GM21528 (cell line): ENCODE measurements at regions not wholly inside any gene's neighbourhood (a gene's known extent, or its start where the extent isn't known, plus 50 kb on each side); places are given as distances from the start of the nearest gene placed in this dataset.

Experiments
- ATAC-seq: cut with Tn5 transposase; IDR thresholded peaks from one replicate; pipeline ENCODE4 v1.9.1; 2021; ENCODE audit warnings: mild to moderate bottlenecking, moderate library complexity; ENCODE audit not compliant: unreplicated experiment, low FRiP score

DNA sequence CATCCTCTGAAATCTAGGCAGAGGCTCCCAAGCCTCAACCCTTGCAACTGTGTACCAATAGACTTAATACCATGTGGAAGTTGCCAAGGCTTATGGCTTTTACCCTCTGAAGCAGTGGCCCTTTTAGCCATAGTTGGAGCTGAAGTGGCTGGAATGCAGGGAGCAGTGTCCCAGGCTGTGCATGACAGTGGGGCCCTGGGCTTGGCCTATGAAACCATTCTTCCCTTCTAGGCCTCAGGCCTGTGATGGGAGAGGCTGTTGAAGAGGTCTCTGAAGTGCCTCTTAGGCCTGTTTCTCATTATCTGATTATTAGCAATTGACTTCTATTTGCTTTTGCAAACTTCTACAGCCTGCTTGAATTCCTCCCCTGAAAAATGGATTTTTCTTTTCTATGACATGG is 612.7 kb upstream of the ZWINT start:
- ATAC-seq, result no peak

GRCh38 chr10:56943221-56943755 is 582.2 kb upstream of the ZWINT start:
- no peak for ATAC-seq

DNA sequence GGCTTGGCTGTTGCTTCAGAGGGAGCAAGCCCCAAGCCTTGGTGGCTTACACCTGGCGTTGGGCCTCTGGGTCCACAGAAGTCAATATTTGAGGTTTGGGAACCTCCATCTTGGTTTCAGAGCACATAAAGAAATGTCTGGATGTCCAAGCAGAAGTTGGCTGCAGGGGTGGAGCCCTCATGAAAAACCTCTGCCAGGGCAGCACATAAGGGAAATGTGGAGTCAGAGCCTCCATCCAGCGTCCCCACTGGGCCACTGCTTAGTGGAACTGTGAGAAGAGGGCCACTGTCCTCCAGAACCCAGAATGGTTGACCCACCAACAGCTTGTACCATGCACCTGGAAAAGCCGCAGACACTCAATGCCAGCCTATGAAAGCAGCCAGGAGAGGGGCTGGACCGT is 573.5 kb upstream of the ZWINT start:
- no peak for ATAC-seq

GRCh38 chr10:56928714-56929113 is 567.7 kb upstream of the ZWINT start:
- ATAC-seq, result no peak

GRCh38 chr10:56927701-56928100 is 566.6 kb upstream of the ZWINT start:
- no peak for ATAC-seq

DNA sequence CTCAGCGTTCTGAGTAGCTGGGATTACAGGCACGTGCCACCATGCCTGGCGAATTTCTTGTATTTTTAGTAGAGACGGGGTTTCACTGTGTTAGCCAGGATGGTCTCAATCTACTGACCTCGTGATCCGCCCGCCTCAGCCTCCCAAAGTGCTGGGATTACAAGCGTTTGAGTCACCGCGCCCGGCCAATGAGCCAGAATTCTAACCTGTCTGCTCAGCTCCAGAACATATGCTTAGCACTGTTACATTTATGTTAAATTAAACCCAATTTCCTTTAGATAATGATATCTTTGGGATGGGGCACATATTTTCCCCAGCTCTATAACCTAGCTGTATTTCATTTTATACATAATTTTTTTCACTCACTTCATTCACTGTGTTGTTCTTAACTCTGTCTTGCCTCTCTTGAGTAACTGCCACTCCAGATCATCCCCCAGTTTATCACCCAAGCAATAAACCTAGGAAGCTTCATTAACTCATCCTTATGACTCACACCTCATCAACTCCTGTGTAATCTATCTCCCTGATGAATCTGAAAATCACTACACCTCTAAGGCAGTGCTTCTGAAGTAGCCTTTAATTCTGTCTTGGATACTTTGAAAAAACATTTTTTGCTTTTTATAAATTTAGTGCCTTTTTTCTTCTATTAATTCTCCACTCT is 559.7 kb upstream of the ZWINT start:
- no peak for ATAC-seq

DNA sequence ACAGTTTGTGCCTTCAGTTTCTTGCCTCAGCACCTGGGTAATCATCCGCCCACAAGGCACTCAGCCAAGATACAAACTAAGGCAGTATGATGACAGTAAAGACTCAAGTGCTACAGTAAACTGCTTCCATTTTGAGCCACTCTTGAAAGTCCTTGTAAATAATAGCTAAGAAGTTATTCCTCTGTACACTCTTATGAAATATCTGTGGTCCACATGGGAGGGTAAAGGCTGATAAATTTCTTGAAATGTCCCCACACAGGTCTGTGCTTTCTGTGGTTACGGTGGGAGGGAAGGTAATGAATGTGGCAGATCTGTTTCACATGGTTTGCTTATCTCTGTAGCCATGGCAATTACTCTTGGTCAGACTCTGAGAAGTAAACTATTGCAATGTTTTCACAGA is 551.0 kb upstream of the ZWINT start:
- no peak for ATAC-seq

- ATAC-seq, result no peak
These were observed 544.0 kb upstream of the ZWINT start for GRCh38 chr10:56905051-56905450.

- ATAC-seq, result no peak
These were observed 541.5 kb upstream of the ZWINT start for GRCh38 chr10:56902554-56902953.

DNA sequence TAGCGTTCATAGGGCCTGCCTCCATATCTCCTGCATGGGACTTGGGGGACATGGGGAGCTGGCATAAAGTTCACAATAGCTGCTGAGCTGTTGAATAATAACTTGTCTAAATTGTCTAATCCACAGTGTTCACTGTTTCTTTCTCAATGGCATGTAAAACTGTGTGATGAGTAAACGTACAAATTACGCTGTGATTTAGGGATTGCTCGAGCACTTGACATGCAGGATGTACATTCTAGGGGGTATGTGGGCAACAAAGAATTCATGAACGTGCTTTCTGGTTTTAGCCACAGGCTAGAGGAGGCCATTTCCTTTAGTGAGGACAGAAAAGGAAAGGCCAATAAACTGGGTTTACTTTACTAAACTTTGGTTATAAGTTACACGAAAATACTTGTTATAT is 534.2 kb upstream of the ZWINT start:
- no peak for ATAC-seq

DNA sequence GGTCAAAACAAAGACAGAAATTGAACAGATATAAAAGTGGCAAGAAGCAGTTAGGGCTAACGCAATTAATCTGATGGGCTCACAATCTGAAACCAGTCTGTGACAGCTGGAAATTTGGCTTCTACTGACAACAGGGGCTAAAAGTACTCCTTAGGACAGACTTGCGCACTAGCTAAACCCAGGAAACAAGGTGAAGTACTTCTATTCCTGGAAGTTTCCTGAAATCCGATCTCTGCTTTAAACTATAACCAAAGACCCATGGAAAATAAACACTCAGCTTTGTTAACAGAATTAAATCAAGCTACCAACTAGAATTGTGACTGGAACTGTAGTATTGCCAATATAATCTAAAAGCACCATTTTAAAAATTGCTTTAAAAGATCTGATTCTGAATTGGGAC is 520.2 kb upstream of the ZWINT start:
- no peak for ATAC-seq

DNA sequence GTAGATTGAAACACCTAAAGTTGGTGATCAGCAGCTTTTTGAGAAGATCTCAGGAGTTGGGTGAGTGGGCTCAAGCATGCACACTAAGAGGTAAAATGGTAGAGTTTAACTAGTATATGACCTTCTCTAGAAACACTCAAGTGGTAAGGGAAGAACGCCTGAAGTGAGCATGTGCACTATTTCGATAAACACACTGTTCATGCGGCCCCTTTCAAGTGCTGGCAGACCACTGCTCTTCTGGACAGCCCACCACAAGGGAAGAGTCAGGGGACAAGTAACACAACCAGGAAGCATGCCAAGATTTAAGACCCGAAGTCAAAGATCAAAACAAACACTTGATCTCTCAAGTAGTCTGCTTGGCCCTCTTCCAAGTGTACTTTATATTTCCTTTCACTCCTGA is 519.5 kb upstream of the ZWINT start:
- ATAC-seq, result no peak

DNA sequence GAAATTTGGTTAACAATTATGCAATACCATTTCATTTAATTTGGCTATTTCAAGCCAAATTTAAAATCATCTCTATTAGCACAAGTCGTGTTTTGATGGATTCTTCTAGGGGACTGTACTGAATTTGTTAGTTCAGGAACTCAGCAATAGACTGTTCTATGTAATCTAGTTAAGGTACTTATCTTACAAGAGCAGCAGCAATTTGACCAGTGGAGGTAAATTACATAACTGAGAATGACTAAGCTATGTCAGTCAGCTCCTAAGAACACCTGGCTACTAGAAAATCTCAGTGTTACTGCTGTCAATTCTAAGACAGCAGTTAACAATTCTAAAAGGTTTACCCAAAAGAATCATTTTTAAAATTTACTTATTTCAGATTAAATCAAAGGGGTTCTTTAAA is 513.9 kb upstream of the ZWINT start:
- no peak for ATAC-seq

DNA sequence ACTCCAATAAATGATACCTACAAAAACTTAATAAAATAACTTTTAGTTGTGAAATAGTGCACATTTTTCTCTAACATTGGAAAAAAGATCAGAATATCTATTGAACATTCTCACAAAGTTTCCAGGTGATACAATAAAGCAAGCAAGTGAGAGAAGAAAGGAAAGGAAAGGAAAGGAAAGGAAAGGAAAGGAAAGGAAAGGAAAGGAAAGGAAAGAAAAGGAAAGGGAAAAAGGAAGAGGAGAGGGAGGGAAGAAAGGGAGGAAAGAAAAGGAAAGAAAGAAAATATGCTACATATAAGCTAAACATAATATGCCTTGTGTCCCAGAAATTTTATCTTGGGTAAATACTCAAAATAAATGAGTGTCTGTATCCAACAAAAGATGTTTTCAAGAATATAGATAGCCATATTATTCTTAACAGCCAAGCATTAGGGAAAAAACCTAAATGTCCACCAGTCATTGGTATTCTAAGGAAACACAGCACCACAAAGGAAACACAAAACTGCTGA is 510.2 kb upstream of the ZWINT start:
- ATAC-seq, result no peak

GRCh38 chr10:56867236-56867635 is 506.2 kb upstream of the ZWINT start:
- ATAC-seq, result no peak

GRCh38 chr10:56856569-56856968 is 495.5 kb upstream of the ZWINT start:
- ATAC-seq, result no peak

DNA sequence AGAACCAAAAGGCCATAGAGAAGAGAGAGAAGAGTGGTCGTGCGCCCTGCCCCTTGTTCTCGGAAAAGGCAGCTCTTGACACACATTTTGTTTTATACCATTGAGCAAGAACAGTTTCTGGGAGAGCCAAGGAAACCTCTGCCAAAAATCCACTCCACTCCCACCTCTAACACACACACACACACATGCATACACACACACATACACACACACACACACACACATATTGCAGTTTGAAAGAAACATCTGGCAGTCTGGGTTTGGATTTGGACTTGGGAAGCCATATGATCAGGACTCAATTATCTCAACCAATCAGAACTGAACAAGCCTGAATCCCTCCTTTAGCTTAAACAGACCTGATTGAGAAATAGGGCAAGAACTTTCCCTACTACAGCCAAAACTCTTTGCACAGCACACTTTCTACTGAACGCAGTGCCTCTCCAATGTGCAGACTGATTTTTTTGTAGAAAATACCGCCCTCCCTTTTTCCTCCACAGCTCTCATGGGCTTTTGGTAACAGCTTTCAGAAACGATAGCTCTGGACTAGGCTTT is 484.0 kb upstream of the ZWINT start:
- ATAC-seq, result no peak

DNA sequence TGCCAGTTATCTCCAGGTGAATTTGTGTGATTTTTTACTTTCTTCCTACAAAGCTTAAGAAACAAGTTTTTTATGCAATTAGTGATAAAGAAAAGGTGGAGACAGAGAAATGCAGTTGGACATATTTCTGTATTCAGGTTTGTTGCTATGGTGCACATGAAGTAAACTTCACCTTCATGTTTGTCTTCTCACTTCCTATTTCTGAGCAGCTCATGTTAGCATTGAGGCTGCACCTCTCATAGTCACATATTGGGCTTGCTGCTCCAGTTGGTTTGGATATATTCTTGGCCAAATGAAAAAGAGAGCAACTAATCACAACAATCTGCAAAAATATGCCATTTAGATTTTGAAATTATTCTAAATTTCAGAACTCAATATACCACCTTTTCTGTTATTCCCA is 475.6 kb upstream of the ZWINT start:
- ATAC-seq, result no peak

DNA sequence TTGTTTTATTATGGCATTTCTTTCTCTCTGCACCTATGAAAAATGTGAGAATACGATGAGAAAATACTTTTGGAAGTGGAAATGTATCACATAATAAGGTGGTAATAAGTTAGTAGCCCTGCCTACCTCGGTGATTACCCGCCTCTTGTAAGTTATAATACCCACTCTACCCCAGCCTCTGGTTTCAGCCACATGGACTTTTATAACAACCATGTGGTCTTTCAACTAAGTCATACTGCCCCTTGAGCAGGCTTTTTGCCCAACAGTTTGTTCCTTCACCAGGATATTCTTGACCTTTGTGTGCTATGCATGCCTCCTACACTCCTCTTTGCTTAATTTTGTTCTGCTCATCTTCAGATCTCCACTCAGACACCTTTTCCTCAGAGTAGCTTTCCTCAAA is 470.6 kb upstream of the ZWINT start:
- no peak for ATAC-seq

GRCh38 chr10:56823849-56824248 is 462.8 kb upstream of the ZWINT start:
- no peak for ATAC-seq

- no peak for ATAC-seq
These were observed 444.0 kb upstream of the ZWINT start for GRCh38 chr10:56805022-56805421.

GRCh38 chr10:56785292-56785691 is 424.2 kb upstream of the ZWINT start:
- no peak for ATAC-seq
